NOMO-1 treated with dmso at 0.1 percent for 144 hours (cell line): ENCODE measurements at regions not wholly inside any gene's neighbourhood (a gene's known extent, or its start where the extent isn't known, plus 50 kb on each side); places are given as distances from the start of the nearest gene placed in this dataset.
"Not testable (repeated sequence)": the region's sequence is repeated elsewhere in the genome, so short reads cannot be mapped to it uniquely, and the experiment has no call there.

Experiments used
- DNase-seq: peaks from one replicate; lab custom pipeline; 2025; ENCODE audit not compliant: unreplicated experiment; lab: John Stamatoyannopoulos, UW

- no peak for DNase-seq
Measured at GRCh38 chr1:213676736-213677135, 311.0 kb upstream of the PROX1 start.

DNA sequence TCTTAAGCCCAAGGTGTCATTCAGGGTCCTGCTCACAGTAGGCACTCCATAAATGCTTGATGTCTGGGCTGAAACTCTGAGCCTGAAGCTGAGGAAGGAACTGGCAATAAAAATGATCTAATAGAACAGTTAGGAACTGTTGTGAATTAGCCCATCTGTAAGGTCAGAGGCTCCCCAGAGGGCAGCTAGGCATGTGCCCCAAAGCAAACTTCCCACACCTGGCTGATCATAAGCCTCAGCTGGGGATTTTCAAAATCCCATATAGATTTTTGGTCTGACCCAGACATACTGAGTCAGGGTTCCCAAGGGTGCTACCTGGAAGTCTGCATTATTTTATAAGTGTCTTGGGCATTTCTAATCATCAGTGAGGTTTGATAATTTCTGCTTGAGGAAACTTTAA is 309.4 kb upstream of the PROX1 start:
- DNase-seq: no peak

GRCh38 chr1:213678753-213679152 is 309.0 kb upstream of the PROX1 start:
- DNase-seq: no peak

GRCh38 chr1:213679153-213679552 is 308.6 kb upstream of the PROX1 start:
- DNase-seq: no peak

DNA sequence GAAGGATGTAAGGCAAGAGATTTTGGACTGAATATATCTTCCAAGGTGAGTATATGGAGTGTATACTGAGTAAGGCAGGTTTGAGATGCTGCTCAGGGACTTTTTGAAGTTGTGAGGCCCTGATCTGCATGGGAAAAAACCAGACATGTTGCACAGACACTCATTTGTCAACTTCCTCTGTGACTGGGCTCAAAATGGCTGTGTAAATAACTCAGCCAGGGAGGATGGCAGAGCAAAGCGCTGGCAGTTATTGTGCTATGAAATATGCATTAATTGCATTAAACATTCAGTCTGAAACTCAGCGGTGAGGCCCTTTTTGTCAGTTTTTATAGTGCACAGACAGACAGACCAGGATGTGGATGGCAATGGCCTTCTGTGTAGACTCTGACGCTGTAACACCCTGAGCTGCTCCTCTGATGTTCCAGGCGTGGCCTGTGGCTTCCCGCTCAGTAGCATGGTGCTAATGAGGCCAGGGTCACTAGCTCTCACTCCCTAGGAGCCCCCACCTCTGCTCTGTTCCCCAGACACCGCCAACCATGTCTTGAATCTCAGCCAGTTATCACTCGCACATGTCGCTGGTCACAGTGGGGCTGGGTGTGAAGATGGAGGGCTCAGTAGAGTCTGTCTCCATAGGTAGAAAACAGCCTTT is 307.0 kb upstream of the PROX1 start:
- DNase-seq: no peak

DNA sequence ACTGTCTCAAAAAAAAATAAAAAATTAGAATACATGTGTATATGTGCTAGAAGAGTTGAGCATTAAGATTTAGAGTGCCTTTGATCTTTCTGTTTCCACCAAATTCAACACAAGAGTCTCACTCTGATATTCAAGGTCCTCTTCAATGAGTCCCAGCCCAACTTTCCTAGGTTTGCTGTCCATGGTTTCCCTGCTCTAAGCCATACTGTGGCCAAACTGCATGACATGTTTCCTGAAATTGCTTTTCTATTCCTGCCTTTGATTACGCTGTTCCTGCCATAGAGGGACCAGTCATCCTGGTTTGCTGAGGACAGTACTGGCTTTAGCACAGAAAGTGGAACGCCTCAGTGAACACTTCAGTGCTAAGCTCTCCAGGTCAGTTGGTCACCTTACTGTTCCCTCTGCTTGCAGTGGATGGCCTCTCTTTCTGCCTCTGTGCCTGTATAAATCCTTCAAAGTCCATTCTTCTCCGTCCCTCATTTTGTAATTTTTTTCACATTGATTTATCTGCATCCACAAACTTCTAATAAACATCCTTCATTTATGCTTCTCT is 305.9 kb upstream of the PROX1 start:
- DNase-seq: no peak

DNA sequence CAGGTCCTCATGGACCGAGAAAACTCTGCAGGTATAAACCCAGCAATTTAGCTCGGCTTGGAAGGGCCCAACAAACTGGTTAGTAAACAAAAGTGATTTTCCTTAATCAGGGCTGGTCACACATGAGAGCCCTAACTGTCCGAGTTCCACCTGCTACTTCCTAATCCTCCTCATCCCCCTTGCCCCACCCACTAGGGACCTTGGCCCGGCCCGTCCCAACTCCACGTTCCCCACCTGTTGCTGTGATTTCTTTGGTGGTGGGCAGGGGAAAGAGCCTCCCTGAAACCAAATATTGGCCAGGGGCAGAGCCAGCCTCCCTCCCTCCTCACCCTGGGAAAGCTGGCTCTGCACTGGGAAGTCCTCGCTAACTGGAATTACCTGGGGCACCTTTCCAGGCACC is 304.2 kb upstream of the PROX1 start:
- DNase-seq: no peak

DNA sequence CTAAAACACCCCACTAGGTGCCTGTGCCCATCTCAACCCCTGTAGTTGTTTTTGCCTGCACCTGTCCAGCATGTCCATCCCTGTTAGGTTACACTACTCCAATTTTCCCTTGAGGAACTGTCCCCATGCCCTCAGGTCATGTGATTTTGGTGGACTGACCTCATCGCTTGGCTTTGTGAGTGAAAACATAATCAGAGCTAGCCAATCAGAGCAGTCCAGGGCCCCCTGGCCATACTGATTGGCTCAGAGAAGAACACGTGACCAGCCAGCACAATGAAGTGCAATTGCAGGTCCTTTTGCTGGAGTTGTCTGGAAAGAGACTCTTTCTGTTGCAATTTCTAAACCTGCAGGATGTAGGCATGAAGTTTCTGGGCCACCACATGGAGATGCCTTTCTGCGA is 303.3 kb upstream of the PROX1 start:
- DNase-seq: no peak

DNA sequence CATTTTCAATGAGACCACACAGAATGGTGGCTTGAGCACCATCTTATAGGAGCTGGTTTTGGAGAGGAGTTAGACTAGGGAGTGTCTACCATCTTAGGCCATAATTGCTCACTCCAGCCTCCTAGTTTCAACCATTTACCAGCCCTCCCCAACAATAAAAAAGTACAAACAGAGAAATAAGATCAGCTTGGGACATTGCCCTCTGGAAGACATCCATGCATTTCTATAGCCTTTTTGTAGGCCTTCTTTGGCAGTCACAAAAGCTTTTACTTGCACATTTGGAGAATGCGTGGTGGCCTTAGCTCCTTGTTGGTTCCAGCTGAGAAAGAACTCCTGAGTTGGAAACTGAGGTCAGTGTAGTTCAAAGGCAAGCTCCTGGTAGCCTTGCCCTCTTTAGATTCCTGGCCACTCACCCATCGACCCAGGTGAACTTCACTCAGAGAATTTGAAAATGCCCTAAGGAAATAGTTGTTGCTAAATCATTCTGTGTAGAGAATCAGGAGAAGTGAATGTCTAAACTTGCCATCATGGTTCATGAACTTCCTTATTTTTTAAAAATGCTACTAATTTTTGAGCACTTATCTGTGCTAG is 301.7 kb upstream of the PROX1 start:
- DNase-seq: no peak

DNA sequence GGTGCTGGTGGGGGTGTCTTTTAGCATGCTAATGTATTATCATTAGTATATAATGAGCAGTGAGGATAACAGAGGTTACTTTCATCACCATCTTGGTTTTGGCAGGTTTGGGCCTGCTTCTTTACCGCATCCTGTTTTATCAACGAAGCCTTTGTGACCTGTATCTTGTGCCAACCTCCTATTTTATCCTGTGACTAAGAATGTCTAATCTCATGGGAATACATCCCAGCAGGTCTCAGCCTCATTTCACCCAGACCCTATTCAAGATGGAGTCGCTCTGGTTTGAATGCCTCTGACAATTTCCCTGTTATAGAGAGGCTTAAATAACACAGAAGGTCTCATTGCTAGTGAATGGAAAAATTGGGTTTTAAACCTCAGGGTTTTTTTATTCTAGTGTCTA is 300.8 kb upstream of the PROX1 start:
- DNase-seq: no peak

DNA sequence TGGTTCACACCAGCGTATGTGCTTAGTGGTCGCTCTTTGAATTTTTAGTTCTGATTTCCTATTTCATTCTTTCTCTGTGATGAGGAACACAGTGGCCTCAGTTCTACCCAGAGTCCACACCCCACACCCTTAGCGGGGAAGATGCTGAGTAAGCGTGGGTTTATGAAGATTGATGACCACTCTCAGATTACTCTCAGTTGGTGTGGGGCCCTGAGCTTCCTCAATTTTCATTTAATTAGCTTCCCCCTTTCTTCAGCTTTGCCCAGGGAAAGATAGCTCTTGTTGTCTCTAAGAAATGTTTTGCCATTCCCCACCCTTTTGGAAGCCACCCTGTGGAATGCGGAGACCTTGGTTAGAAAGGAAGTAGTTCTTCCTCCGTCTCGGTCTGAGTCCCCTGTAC is 299.9 kb upstream of the PROX1 start:
- peak; percentile 83 for DNase-seq

DNA sequence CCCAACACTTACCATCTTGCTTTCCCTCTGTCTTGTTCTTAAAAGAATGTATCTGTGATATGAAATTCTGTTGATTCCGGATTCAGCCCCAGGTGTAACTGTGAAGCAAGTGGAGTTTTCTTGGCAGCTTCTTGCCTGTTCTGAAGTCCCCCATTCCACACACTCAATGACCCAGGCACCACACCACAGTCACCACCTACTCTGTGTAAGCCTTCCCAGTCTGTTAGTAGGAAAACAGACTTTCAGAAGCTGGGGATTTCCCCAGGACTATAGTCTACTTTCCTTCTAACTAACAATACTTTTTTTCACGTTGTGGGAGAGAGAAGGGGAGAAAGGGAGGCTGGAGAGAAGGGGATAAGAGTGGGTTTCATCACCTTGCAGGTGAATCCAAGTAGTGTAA is 299.1 kb upstream of the PROX1 start:
- no peak for DNase-seq

DNA sequence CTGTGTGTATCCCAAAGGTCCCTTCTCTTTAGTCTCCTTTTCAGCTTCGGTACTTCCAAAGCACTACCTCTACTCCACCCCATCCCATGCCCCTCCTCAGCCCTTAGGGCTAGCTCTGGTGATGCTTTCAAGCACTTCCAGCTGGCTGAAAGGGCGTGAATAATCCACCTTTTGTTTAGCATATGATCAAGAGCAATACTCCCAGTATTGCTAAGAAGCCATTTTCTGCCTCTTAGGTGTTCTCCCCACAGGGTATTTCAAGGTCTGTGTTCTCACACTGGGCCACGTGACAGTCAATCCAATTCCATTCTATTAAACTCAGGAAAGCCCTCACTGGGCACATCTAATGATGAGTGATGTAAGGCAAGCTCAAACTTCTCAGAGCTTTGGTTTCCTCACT is 298.5 kb upstream of the PROX1 start:
- DNase-seq: no peak

DNA sequence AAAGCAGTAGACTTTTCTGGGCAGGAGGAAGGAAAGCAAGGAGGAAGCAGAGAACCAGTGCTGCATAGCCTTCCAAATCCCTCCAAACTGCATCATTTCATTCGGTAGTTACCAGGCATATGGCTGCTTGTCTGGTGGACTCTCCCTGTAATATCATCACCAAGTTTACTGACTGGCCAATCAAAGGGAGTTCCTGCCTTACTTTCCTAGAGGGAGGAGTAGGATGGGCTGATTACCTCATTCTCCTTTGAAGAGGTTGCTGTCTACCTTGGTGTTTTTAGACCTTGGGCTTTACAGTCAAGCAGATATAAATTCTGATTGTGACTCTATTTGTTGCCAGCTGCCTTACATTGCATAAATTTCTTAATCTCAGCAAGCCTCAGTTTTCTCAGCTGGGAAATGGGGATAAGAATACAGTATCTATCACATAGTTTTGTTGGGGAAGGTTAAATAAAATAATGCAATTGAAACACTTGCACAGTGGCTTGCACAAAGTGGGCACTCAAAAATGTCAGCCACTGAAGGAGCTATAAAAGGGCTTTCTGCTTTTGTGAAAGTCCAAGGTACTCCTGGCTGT is 297.3 kb upstream of the PROX1 start:
- DNase-seq: no peak

DNA sequence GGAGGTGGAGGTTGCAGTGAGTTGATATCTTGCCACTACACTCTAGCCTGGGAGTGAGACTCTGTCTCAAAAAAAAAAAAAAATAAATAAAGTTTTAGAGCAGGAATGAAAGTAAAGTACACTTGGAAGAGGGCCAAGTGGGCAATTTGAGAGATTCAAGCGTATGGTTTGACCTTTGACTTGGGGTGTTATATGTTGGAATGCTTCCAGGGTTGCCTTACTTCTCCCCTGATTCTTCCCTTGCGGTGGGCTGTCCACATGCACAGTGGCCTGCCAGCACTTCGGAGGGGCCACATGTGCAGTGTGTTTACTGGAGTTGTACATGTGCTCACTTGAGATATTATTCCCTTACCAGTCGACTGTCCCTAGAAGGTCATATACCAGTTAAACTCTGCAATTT is 295.5 kb upstream of the PROX1 start:
- no peak for DNase-seq

GRCh38 chr1:213693864-213694263 is 293.9 kb upstream of the PROX1 start:
- DNase-seq: no peak

DNA sequence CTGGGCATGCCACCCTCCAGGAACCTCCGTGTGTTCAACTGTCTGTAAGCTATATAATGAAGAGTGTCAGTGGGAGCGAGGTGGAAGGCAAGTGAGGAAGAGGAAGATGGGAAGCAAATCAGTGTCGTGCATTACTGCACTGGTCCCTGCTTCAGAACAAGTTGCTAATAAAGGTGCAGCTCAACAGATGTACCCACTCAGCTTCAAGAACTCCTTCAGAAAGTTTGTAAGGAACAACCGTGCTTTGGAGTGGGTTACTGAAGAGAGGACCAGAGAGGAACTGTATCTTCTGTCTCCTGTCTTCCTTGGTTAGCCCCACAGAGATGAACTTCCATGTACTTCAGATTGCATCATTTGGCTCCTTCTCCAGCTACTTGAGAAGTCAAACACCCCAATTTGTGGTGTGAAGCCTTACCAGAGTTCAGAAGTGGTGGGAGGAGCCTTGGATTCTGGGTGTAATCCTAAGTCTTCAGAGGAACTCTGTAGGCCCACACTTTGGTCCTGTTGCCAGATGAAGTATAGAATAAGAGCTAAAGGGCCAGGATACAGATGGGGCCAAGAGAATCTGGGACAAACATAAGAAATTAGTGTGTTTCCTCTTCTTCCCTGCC is 290.5 kb upstream of the PROX1 start:
- no peak for DNase-seq

GRCh38 chr1:213698092-213698702 is 289.6 kb upstream of the PROX1 start:
- peak; percentile 34 for DNase-seq

GRCh38 chr1:213702703-213703102 is 285.1 kb upstream of the PROX1 start:
- no peak for DNase-seq

GRCh38 chr1:213704941-213705340 is 282.8 kb upstream of the PROX1 start:
- DNase-seq: no peak

- DNase-seq: not testable (repeated sequence)
Measured at GRCh38 chr1:213711833-213712490, 275.8 kb upstream of the PROX1 start.
